KMS-11 (cell line): ENCODE measurements at regions not wholly inside any gene's neighbourhood (a gene's known extent, or its start where the extent isn't known, plus 50 kb on each side); places are given as distances from the start of the nearest gene placed in this dataset.
"Not testable (repeated sequence)": the region's sequence is repeated elsewhere in the genome, so short reads cannot be mapped to it uniquely, and the experiment has no call there.

ENCODE experiments used
- H2AFZ ChIP-seq: fragments of 200-600 bp; sonication (generic); 2 replicates; pipeline ENCODE4 v1.6.1; 2016; ENCODE audit warnings: antibody characterized with exemption, mixed run types, low read depth
- H3K27ac ChIP-seq: fragments of 200-600 bp; sonication (generic); 2 replicates; pipeline ENCODE4 v1.6.1; 2016; ENCODE audit warnings: mild to moderate bottlenecking, mixed run types
- H3K27me3 ChIP-seq: fragments of 200-600 bp; sonication (generic); 2 replicates; pipeline ENCODE4 v1.6.1; 2017; ENCODE audit warnings: mild to moderate bottlenecking, low read depth, mixed run types, moderate library complexity; ENCODE audit not compliant: insufficient read depth
- H3K36me3 ChIP-seq: fragments of 200-600 bp; sonication (generic); 2 replicates; pipeline ENCODE4 v1.6.1; 2017; ENCODE audit warnings: mild to moderate bottlenecking, mixed run types; ENCODE audit not compliant: insufficient read depth
- H3K4me1 ChIP-seq: fragments of 200-600 bp; sonication (generic); 2 replicates; pipeline ENCODE4 v1.6.1; 2016; ENCODE audit warnings: mild to moderate bottlenecking, low read depth, mixed run types; ENCODE audit not compliant: poor library complexity, severe bottlenecking
- H3K4me2 ChIP-seq: fragments of 200-600 bp; sonication (generic); 2 replicates; pipeline ENCODE4 v1.7.0; 2016; ENCODE audit warnings: mild to moderate bottlenecking, mixed run types
- H3K4me3 ChIP-seq: fragments of 200-600 bp; sonication (generic); IDR thresholded peaks from 2 replicates; pipeline ENCODE4 v1.6.1; 2017; ENCODE audit warnings: low read depth, low read length, mixed read lengths; ENCODE audit not compliant: insufficient read depth
- H3K79me2 ChIP-seq: fragments of 200-600 bp; sonication (generic); 2 replicates; pipeline ENCODE4 v1.6.1; 2016; ENCODE audit warnings: low read depth, mixed run types; ENCODE audit not compliant: insufficient read depth
- H3K9ac ChIP-seq: fragments of 200-600 bp; sonication (generic); 2 replicates; pipeline ENCODE4 v1.6.1; 2016; ENCODE audit warnings: mild to moderate bottlenecking, mixed run types
- H4K20me1 ChIP-seq: fragments of 200-600 bp; sonication (generic); 2 replicates; pipeline ENCODE4 v1.6.1; 2016; ENCODE audit warnings: mild to moderate bottlenecking, mixed run types; ENCODE audit not compliant: insufficient read depth
- TF ChIP-seq, protein P1 (sequence below): fragments of 200-600 bp; sonication (generic); conservative IDR thresholded peaks from 2 replicates; pipeline ENCODE4 v1.6.1; 2017; ENCODE audit warnings: low read depth, mild to moderate bottlenecking, antibody characterized with exemption, low read length, moderate library complexity, mixed read lengths

DNA sequence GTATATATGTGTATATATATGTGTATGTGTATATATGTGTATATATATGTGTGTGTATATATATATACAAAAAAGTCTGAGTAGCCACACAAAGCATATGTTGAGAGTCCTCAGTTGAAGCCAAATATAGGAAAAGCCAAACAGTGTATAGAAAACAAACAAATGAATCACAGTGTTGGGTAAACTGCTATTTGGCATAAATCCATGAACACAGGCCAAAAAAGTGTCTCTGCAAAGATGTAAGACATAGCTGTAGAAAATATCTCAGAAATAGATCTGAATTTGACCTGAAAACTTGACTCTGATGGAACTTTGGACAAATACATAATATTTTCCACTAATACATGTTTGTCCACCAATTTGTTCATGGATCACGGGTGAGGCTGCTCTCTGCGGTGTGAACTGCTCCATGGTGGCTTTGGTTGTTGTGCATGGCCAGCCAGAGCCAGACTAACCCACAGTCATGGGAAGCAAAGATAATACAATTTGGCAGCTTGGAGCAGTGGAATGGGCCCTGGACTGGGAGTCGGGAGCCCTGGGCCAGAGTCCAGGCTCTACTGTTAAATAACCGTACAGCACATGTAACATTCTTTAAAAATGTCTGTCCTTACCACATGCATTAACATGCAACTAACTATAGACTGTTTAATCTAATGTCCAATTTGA lies 76.9 kb upstream of the EED start:
- Histone ChIP-seq H3K4me2 (no peak overlapping the region), H3K79me2 (no peaks in the 10 kb centered on the region), H3K4me3 (no peak overlapping the region), H2AFZ (no peak overlapping the region), H3K27ac (no peak overlapping the region), H3K9ac (no peak overlapping the region), H3K36me3 (no peaks in the 10 kb centered on the region), H3K4me1 (peaks cover 30% of the 10 kb centered on the region), H3K27me3 (no peaks in the 10 kb centered on the region), H4K20me1 (no peaks in the 10 kb centered on the region)
- TF ChIP-seq, protein P1, sequence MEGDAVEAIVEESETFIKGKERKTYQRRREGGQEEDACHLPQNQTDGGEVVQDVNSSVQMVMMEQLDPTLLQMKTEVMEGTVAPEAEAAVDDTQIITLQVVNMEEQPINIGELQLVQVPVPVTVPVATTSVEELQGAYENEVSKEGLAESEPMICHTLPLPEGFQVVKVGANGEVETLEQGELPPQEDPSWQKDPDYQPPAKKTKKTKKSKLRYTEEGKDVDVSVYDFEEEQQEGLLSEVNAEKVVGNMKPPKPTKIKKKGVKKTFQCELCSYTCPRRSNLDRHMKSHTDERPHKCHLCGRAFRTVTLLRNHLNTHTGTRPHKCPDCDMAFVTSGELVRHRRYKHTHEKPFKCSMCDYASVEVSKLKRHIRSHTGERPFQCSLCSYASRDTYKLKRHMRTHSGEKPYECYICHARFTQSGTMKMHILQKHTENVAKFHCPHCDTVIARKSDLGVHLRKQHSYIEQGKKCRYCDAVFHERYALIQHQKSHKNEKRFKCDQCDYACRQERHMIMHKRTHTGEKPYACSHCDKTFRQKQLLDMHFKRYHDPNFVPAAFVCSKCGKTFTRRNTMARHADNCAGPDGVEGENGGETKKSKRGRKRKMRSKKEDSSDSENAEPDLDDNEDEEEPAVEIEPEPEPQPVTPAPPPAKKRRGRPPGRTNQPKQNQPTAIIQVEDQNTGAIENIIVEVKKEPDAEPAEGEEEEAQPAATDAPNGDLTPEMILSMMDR, result no peak

DNA sequence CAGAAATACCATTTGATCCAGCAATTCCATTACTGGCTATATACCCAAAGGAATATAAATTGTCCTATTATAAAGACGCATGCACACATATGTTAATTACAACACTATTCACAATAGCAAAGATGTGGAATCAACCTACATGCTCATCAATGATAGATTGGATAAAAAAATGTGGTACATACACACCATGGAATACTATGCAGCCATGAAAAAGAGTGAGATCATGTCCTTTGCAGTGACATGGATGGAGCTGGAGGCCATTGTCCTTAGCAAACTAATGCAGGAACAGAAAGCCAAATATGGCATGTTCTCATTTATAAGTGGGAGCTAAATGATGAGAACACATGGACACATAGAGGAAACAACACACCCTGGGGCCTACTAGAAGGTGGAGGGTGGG lies 78.3 kb upstream of the EED start:
- H3K4me2 ChIP-seq, H2AFZ ChIP-seq, H3K79me2 ChIP-seq, H3K27me3 ChIP-seq, H3K27ac ChIP-seq, H3K4me3 ChIP-seq, H4K20me1 ChIP-seq, H3K9ac ChIP-seq, H3K36me3 ChIP-seq: not testable (repeated sequence)
- peaks cover 30% of the 10 kb centered on the region for H3K4me1 ChIP-seq

DNA sequence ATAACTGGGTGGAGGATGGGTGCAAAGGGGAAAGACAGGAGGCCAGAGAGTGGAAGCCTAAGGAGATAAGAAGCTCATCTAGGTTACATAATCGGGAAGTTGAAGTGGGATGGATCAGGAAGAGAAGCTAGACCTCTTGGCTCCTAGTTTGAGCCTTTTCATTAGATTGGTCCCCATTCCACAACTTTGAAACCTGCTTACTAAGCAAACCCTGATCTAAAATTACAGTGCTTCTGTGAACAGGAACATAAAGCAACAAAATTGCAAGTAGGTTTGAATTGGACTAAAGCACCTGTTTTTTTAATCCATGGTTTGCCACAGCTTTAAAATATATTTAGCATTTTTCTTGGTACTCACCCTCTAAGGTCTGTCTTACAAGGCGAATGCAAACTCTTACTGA lies 80.4 kb upstream of the EED start:
- Histone ChIP-seq H3K79me2 (no peaks in the 10 kb centered on the region), H3K36me3 (no peaks in the 10 kb centered on the region), H2AFZ (no peak overlapping the region), H3K27me3 (no peaks in the 10 kb centered on the region), H4K20me1 (no peaks in the 10 kb centered on the region), H3K27ac (no peak overlapping the region), H3K9ac (no peak overlapping the region), H3K4me2 (peak overlapping the region; percentile 9; the same call in 1 of the 2 replicates), H3K4me3 (no peak overlapping the region), H3K4me1 (peaks cover 30% of the 10 kb centered on the region)
- TF ChIP-seq, protein P1, result no peak

- not testable (repeated sequence) for H2AFZ ChIP-seq, H3K4me3 ChIP-seq, H3K27ac ChIP-seq, H3K36me3 ChIP-seq, H3K9ac ChIP-seq, H3K27me3 ChIP-seq, H3K79me2 ChIP-seq, H4K20me1 ChIP-seq, H3K4me2 ChIP-seq
- peaks cover 30% of the 10 kb centered on the region for H3K4me1 ChIP-seq
These were observed 81.2 kb upstream of the EED start for GRCh38 chr11:86163221-86163876.

DNA sequence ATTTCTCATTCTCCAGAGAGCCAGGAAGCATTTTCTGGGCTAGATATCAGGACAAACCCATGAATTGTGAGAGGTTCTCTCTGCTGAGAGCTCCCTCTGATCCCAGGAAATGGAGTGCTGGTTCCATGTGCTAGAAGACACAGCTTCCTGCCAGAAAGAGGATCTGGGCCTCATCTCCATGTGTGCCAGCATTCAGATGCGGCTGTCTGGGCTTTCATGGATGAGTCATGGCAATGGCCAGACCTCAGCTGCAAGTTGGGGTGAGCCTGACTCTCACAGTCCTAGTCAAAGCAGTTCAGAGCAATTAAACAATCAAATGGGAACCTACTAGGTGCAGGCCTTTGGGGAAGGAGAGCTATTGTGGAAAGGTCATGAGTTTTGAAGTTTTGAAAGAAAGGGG lies 82.3 kb upstream of the EED start:
- Histone ChIP-seq H3K36me3 (no peaks in the 10 kb centered on the region), H3K4me1 (peaks cover 30% of the 10 kb centered on the region), H3K4me2 (no peak overlapping the region), H3K27me3 (no peaks in the 10 kb centered on the region), H3K4me3 (no peak overlapping the region), H3K9ac (no peak overlapping the region), H3K79me2 (no peaks in the 10 kb centered on the region), H4K20me1 (no peaks in the 10 kb centered on the region), H2AFZ (no peak overlapping the region), H3K27ac (no peak overlapping the region)
- TF ChIP-seq, protein P1, result no peak
